DOHH2 (cell line): ENCODE measurements at regions not wholly inside any gene's neighbourhood (a gene's known extent, or its start where the extent isn't known, plus 50 kb on each side); places are given as distances from the start of the nearest gene placed in this dataset.

Experiments
- EZH2phosphoT487 ChIP-seq: fragments of 200-600 bp; sonication (generic); IDR thresholded peaks from 2 replicates; pipeline ENCODE4 v1.6.1; 2017; ENCODE audit warnings: borderline replicate concordance, mild to moderate bottlenecking, antibody characterized with exemption, low read length, moderate library complexity, mixed read lengths
- TF ChIP-seq, protein P1 (sequence below): fragments of 200-600 bp; sonication (generic); IDR thresholded peaks from one replicate; pipeline ENCODE4 v1.5.1; 2014; ENCODE audit warnings: antibody characterized with exemption, mild to moderate bottlenecking, low read depth, low read length; ENCODE audit not compliant: poor library complexity, severe bottlenecking

GRCh38 chr1:208974717-208975116 is 608.8 kb upstream of the CAMK1G start:
- TF ChIP-seq, protein P1, sequence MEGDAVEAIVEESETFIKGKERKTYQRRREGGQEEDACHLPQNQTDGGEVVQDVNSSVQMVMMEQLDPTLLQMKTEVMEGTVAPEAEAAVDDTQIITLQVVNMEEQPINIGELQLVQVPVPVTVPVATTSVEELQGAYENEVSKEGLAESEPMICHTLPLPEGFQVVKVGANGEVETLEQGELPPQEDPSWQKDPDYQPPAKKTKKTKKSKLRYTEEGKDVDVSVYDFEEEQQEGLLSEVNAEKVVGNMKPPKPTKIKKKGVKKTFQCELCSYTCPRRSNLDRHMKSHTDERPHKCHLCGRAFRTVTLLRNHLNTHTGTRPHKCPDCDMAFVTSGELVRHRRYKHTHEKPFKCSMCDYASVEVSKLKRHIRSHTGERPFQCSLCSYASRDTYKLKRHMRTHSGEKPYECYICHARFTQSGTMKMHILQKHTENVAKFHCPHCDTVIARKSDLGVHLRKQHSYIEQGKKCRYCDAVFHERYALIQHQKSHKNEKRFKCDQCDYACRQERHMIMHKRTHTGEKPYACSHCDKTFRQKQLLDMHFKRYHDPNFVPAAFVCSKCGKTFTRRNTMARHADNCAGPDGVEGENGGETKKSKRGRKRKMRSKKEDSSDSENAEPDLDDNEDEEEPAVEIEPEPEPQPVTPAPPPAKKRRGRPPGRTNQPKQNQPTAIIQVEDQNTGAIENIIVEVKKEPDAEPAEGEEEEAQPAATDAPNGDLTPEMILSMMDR = no peak
- no peak for TF ChIP-seq EZH2phosphoT487
